Left lung (tissue), 4 donors: ENCODE measurements at regions not wholly inside any gene's neighbourhood (a gene's known extent, or its start where the extent isn't known, plus 50 kb on each side); places are given as distances from the start of the nearest gene placed in this dataset.
"Not testable (repeated sequence)": the region's sequence is repeated elsewhere in the genome, so short reads cannot be mapped to it uniquely, and the experiment has no call there.

Experiments used
- ATAC-seq: fragments of 200-7000 bp; cut with Tn5 transposase; one replicate; pipeline ENCODE4 v1.9.1; 2020; ENCODE audit warnings: moderate library complexity
- DNase-seq, 4 donors: peaks; one replicate each; pipeline ENCODE4 v3.0.0-alpha.2; 2013 to 2020
- H3K27ac ChIP-seq, 2 donors: fragments of 200-600 bp; sonication (generic) in 1 of 2; one replicate each; pipeline versions ENCODE4 v1.5.0 to v1.8.0; 2020 to 2021
- H3K27me3 ChIP-seq, 2 donors: fragments of 200-600 bp; sonication (generic) in 1 of 2; one replicate each; pipeline versions ENCODE4 v1.5.0 to v1.8.0; 2020 to 2021
- H3K36me3 ChIP-seq, 2 donors: fragments of 200-600 bp; sonication (generic) in 1 of 2; one replicate each; pipeline versions ENCODE4 v1.5.0 to v1.8.0; 2020 to 2021
- H3K4me1 ChIP-seq, 2 donors: fragments of 200-600 bp; one replicate each; pipeline ENCODE4 v1.8.0; 2021
- H3K4me3 ChIP-seq, 2 donors: fragments of 200-600 bp; sonication (generic) in 1 of 2; one replicate each; pipeline versions ENCODE4 v1.5.0 to v1.8.0; 2020 to 2021; ENCODE audit warnings: mild to moderate bottlenecking in 1 of 2
- H3K9me3 ChIP-seq, 2 donors: fragments of 200-600 bp; sonication (generic) in 1 of 2; one replicate each; pipeline versions ENCODE4 v1.5.0 to v1.8.0; 2020 to 2021
- CTCF ChIP-seq, 2 donors: fragments of 200-600 bp; sonication (generic) in 1 of 2; IDR thresholded peaks; one replicate each; pipeline versions ENCODE4 v1.5.0 to v1.8.0; 2021; ENCODE audit warnings: antibody characterized with exemption in 2 of 2
- intact Hi-C, 2 donors: fragments of 100-400 bp; cut with DNase I; formaldehyde crosslinking; loops; one replicate each; pipeline versions ENCODE4 v1.11.2 to v1.14.2; 2022
- donor health status: DM: no; HTN: yes; CAD: no.
- donor health status: DM: no; HTN: no; CAD: no.

GRCh38 chr22:25281675-25282345 is 62.4 kb downstream of the CRYBB2 start:
- H3K9me3 ChIP-seq: no peaks in the 10 kb centered on the region
- peak in 1 of 4 donors; percentile 10 for DNase-seq
- peaks cover 0 to 10% of the 10 kb centered on the region in 2 donors for H3K4me1 ChIP-seq
- ATAC-seq: no peak
- no peak overlapping the region for H3K27ac ChIP-seq
- H3K4me3 ChIP-seq: no peak overlapping the region
- H3K27me3 ChIP-seq: peaks cover 31 to 85% of the 10 kb centered on the region in 2 donors
- intact Hi-C loops: no loop called here
- no peaks in the 10 kb centered on the region for H3K36me3 ChIP-seq
- no peak for TF ChIP-seq CTCF (IDR thresholded peaks at IDR 0.05)

GRCh38 chr22:25282346-25282670 is 62.9 kb downstream of the CRYBB2 start:
- Histone ChIP-seq H3K4me3 (no peak overlapping the region), H3K9me3 (no peaks in the 10 kb centered on the region), H3K27ac (no peak overlapping the region), H3K27me3 (peaks cover 31 to 81% of the 10 kb centered on the region in 2 donors), H3K36me3 (no peaks in the 10 kb centered on the region), H3K4me1 (peaks cover 0 to 10% of the 10 kb centered on the region in 2 donors)
- intact Hi-C loops: no loop called here
- no peak for DNase-seq
- no peak for ATAC-seq
- no peak for TF ChIP-seq CTCF (IDR thresholded peaks at IDR 0.05)

- DNase-seq: peak in 1 of 4 donors; percentile 84
- Histone ChIP-seq H3K27me3 (peaks cover 31 to 81% of the 10 kb centered on the region in 2 donors), H3K9me3 (no peaks in the 10 kb centered on the region), H3K27ac (no peak overlapping the region), H3K4me1 (peaks cover 0 to 10% of the 10 kb centered on the region in 2 donors), H3K36me3 (no peaks in the 10 kb centered on the region), H3K4me3 (no peak overlapping the region)
- intact Hi-C loops: no loop called here
- no peak for TF ChIP-seq CTCF (IDR thresholded peaks at IDR 0.05)
- no peak for ATAC-seq
Measured at GRCh38 chr22:25282671-25283561, 63.5 kb downstream of the CRYBB2 start.

GRCh38 chr22:25288481-25288880 is 69.0 kb downstream of the CRYBB2 start:
- ATAC-seq, H3K9me3 ChIP-seq, H3K4me3 ChIP-seq, H3K36me3 ChIP-seq, intact Hi-C loops, H3K4me1 ChIP-seq, H3K27ac ChIP-seq, DNase-seq: not testable (repeated sequence)
- H3K27me3 ChIP-seq: peaks cover 6 to 33% of the 10 kb centered on the region in 2 donors

- intact Hi-C loops, H3K9me3 ChIP-seq, H3K4me3 ChIP-seq, ATAC-seq, H3K36me3 ChIP-seq, DNase-seq, H3K27ac ChIP-seq, H3K4me1 ChIP-seq: not testable (repeated sequence)
- peaks cover 0 to 32% of the 10 kb centered on the region in 2 donors for H3K27me3 ChIP-seq
Measured at GRCh38 chr22:25301912-25302311, 82.5 kb downstream of the CRYBB2 start.

- H3K4me3 ChIP-seq, H3K27ac ChIP-seq, DNase-seq, H3K9me3 ChIP-seq, H3K36me3 ChIP-seq, H3K4me1 ChIP-seq, intact Hi-C loops, ATAC-seq: not testable (repeated sequence)
- peaks cover 0 to 25% of the 10 kb centered on the region in 2 donors for H3K27me3 ChIP-seq
Measured at GRCh38 chr22:25309586-25309985, 90.1 kb downstream of the CRYBB2 start.

GRCh38 chr22:25311924-25312323 is 92.5 kb downstream of the CRYBB2 start:
- ATAC-seq, DNase-seq, H3K27ac ChIP-seq, H3K36me3 ChIP-seq, H3K4me3 ChIP-seq, H3K9me3 ChIP-seq, intact Hi-C loops, H3K4me1 ChIP-seq: not testable (repeated sequence)
- peaks cover 0 to 12% of the 10 kb centered on the region in 2 donors for H3K27me3 ChIP-seq
